A673 (cell line): ENCODE measurements at regions not wholly inside any gene's neighbourhood (a gene's known extent, or its start where the extent isn't known, plus 50 kb on each side); places are given as distances from the start of the nearest gene placed in this dataset.
A peak's percentile ranks its signal among the peaks of the same experiment; 100 is the strongest.

Experiments
- CTCF ChIP-seq: fragments of 300-800, 200-600 bp; sonication (generic); conservative IDR thresholded peaks from 2 replicates; pipeline ENCODE4 v1.5.1; 2017; ENCODE audit warnings: low read depth, mild to moderate bottlenecking, antibody characterized with exemption, low read length, moderate library complexity, mixed read lengths
- EZH2 ChIP-seq: fragments of 200-600 bp; sonication (generic); IDR thresholded peaks from 2 replicates; pipeline ENCODE4 v1.6.1; 2017; ENCODE audit warnings: borderline replicate concordance, low read depth, mild to moderate bottlenecking, mixed read lengths, antibody characterized with exemption, low read length; ENCODE audit not compliant: poor library complexity, severe bottlenecking

GRCh38 chr6:74870403-74870802 is 335.4 kb downstream of the COL12A1 start:
- TF ChIP-seq CTCF (peak; percentile 25; the same call in 1 of the 2 replicates), EZH2 (no peak)
